HEK293 (cell line): ENCODE measurements at regions not wholly inside any gene's neighbourhood (a gene's known extent, or its start where the extent isn't known, plus 50 kb on each side); places are given as distances from the start of the nearest gene placed in this dataset.

Experiments used
- BCL11B ChIP-seq: fragments of 450-650 bp; formaldehyde crosslinking; IDR thresholded peaks from 2 replicates; pipeline ENCODE4 v1.5.1; 2016; ENCODE audit warnings: low read depth, missing biosample characterization, missing genetic modification characterization
- GLI4 ChIP-seq: fragments of 450-650 bp; formaldehyde crosslinking; IDR thresholded peaks from 2 replicates; pipeline ENCODE4 v1.5.1; 2016; ENCODE audit warnings: missing biosample characterization, missing genetic modification characterization
- MZF1 ChIP-seq: fragments of 450-650 bp; formaldehyde crosslinking; IDR thresholded peaks from 2 replicates; pipeline ENCODE4 v1.5.1; 2017; ENCODE audit warnings: missing biosample characterization, missing genetic modification characterization, borderline replicate concordance
- TRIM28 ChIP-seq: IDR thresholded peaks from 2 replicates; pipeline ENCODE4 v1.6.1; 2011; ENCODE audit warnings: low read length, control low read depth, borderline replicate concordance
- ZBTB20 ChIP-seq: fragments of 450-650 bp; formaldehyde crosslinking; IDR thresholded peaks from 2 replicates; pipeline ENCODE4 v1.5.1; 2016; ENCODE audit warnings: missing biosample characterization, missing genetic modification characterization
- ZBTB48 ChIP-seq: fragments of 450-650 bp; formaldehyde crosslinking; IDR thresholded peaks from 2 replicates; pipeline ENCODE4 v1.5.1; 2016; ENCODE audit warnings: missing biosample characterization, missing genetic modification characterization
- ZFP41 ChIP-seq: fragments of 450-650 bp; formaldehyde crosslinking; IDR thresholded peaks from 2 replicates; pipeline ENCODE4 v1.5.1; 2016; ENCODE audit warnings: missing biosample characterization, missing genetic modification characterization, borderline replicate concordance
- ZNF324 ChIP-seq: fragments of 450-650 bp; formaldehyde crosslinking; IDR thresholded peaks from 2 replicates; pipeline ENCODE4 v1.5.1; 2016; ENCODE audit warnings: missing biosample characterization, missing genetic modification characterization
- ZNF354C ChIP-seq: fragments of 450-650 bp; formaldehyde crosslinking; IDR thresholded peaks from 2 replicates; pipeline ENCODE4 v1.5.1; 2016; ENCODE audit warnings: missing biosample characterization, missing genetic modification characterization, low read depth, borderline replicate concordance
- ZNF529 ChIP-seq: fragments of 450-650 bp; formaldehyde crosslinking; IDR thresholded peaks from 2 replicates; pipeline ENCODE4 v1.5.1; 2017; ENCODE audit warnings: missing genetic modification characterization, missing biosample characterization; ENCODE audit not compliant: insufficient replicate concordance
- ZNF530 ChIP-seq: fragments of 450-650 bp; formaldehyde crosslinking; IDR thresholded peaks from 2 replicates; pipeline ENCODE4 v1.5.1; 2016; ENCODE audit warnings: low read depth, missing biosample characterization, missing genetic modification characterization
- ZNF561 ChIP-seq: fragments of 450-650 bp; IDR thresholded peaks from 2 replicates; pipeline ENCODE4 v1.5.1; 2018; ENCODE audit warnings: missing biosample characterization, missing genetic modification characterization, borderline replicate concordance
- ZNF629 ChIP-seq: fragments of 450-650 bp; formaldehyde crosslinking; IDR thresholded peaks from 2 replicates; pipeline ENCODE4 v1.5.1; 2017; ENCODE audit warnings: missing biosample characterization, missing genetic modification characterization
- ZSCAN23 ChIP-seq: fragments of 450-650 bp; formaldehyde crosslinking; IDR thresholded peaks from 2 replicates; pipeline ENCODE4 v1.5.1; 2016; ENCODE audit warnings: missing biosample characterization, missing genetic modification characterization
- TF ChIP-seq, protein P1 (sequence below): fragments of 450-650 bp; formaldehyde crosslinking; IDR thresholded peaks from 2 replicates; pipeline ENCODE4 v1.5.1; 2016; ENCODE audit warnings: missing biosample characterization, missing genetic modification characterization, low read depth
- TF ChIP-seq, protein P2 (sequence below): fragments of 450-650 bp; formaldehyde crosslinking; IDR thresholded peaks from 2 replicates; pipeline ENCODE4 v1.5.1; 2016; ENCODE audit warnings: missing biosample characterization, missing genetic modification characterization
- TF ChIP-seq, protein P3 (sequence below): fragments of 450-650 bp; IDR thresholded peaks from 2 replicates; pipeline ENCODE4 v1.5.1; 2018; ENCODE audit warnings: missing biosample characterization, mild to moderate bottlenecking, missing genetic modification characterization
- TF ChIP-seq, protein P4 (sequence below): fragments of 450-650 bp; formaldehyde crosslinking; IDR thresholded peaks from 2 replicates; pipeline ENCODE4 v1.5.1; 2017; ENCODE audit warnings: missing biosample characterization, missing genetic modification characterization
- TF ChIP-seq, protein P5 (sequence below): fragments of 450-650 bp; formaldehyde crosslinking; IDR thresholded peaks from 2 replicates; pipeline ENCODE4 v1.5.1; 2016; ENCODE audit warnings: missing biosample characterization, missing genetic modification characterization
- TF ChIP-seq, protein P6 (sequence below): fragments of 450-650 bp; formaldehyde crosslinking; IDR thresholded peaks from 2 replicates; pipeline ENCODE4 v1.5.1; 2017; ENCODE audit warnings: missing biosample characterization, missing genetic modification characterization
- TF ChIP-seq, protein P7 (sequence below): fragments of 450-650 bp; formaldehyde crosslinking; IDR thresholded peaks from 2 replicates; pipeline ENCODE4 v1.5.1; 2017; ENCODE audit warnings: missing biosample characterization, missing genetic modification characterization
- TF ChIP-seq, protein P8 (sequence below): fragments of 450-650 bp; formaldehyde crosslinking; conservative IDR thresholded peaks from 2 replicates; pipeline ENCODE4 v1.5.1; 2016; ENCODE audit warnings: low read depth, missing biosample characterization, missing genetic modification characterization

DNA sequence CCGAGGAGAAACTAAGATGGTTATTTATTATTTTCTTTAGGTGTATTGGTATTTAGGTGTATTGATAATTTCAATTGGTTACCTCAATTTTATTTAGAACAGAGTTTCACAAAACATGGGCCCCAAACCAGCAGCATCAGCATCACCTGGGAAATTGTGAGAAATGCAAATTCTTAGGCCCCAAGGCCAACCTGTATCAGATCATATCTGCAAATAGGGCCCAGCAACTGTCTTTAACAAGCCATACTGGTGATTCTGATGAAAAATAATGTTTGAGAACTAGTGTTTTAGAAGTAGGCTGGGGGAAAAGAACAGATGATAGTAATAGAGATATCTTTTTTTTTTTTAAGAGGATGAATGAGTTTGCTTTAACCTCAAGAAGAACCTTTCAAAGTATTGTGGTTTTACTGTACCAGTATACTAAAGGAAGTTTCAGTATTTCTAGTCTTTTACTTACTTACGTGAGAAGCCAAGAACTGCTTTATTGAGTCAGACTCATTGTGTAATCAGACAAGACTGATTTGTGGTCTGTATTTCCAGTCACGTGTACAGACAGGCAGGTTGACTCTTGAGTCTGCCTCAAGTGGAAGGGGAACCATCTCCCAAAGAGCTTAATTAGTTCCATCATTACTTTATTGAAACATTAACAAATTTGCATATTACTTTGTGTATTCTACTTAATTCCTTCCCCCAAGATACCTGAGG is 60.4 kb upstream of the GAREM1 start (continued):
- TF ChIP-seq, protein P1, sequence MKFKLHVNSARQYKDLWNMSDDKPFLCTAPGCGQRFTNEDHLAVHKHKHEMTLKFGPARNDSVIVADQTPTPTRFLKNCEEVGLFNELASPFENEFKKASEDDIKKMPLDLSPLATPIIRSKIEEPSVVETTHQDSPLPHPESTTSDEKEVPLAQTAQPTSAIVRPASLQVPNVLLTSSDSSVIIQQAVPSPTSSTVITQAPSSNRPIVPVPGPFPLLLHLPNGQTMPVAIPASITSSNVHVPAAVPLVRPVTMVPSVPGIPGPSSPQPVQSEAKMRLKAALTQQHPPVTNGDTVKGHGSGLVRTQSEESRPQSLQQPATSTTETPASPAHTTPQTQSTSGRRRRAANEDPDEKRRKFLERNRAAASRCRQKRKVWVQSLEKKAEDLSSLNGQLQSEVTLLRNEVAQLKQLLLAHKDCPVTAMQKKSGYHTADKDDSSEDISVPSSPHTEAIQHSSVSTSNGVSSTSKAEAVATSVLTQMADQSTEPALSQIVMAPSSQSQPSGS (tag by site-specific recombination) = no peak
- TF ChIP-seq ZNF530 (tag by site-specific recombination) = no peak
- TF ChIP-seq ZNF354C (tag by site-specific recombination) = no peak
- TF ChIP-seq, protein P2, sequence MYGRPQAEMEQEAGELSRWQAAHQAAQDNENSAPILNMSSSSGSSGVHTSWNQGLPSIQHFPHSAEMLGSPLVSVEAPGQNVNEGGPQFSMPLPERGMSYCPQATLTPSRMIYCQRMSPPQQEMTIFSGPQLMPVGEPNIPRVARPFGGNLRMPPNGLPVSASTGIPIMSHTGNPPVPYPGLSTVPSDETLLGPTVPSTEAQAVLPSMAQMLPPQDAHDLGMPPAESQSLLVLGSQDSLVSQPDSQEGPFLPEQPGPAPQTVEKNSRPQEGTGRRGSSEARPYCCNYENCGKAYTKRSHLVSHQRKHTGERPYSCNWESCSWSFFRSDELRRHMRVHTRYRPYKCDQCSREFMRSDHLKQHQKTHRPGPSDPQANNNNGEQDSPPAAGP (tag by site-specific recombination) = no peak
- TF ChIP-seq ZNF629 = 0 out of 2 replicates have a peak, but pooled peaks have one; percentile 40
- TF ChIP-seq, protein P3, sequence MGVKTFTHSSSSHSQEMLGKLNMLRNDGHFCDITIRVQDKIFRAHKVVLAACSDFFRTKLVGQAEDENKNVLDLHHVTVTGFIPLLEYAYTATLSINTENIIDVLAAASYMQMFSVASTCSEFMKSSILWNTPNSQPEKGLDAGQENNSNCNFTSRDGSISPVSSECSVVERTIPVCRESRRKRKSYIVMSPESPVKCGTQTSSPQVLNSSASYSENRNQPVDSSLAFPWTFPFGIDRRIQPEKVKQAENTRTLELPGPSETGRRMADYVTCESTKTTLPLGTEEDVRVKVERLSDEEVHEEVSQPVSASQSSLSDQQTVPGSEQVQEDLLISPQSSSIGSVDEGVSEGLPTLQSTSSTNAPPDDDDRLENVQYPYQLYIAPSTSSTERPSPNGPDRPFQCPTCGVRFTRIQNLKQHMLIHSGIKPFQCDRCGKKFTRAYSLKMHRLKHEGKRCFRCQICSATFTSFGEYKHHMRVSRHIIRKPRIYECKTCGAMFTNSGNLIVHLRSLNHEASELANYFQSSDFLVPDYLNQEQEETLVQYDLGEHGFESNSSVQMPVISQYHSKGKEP (tag by site-specific recombination) = no peak
- TF ChIP-seq ZNF561 (tag by site-specific recombination) = no peak
- TF ChIP-seq, protein P4, sequence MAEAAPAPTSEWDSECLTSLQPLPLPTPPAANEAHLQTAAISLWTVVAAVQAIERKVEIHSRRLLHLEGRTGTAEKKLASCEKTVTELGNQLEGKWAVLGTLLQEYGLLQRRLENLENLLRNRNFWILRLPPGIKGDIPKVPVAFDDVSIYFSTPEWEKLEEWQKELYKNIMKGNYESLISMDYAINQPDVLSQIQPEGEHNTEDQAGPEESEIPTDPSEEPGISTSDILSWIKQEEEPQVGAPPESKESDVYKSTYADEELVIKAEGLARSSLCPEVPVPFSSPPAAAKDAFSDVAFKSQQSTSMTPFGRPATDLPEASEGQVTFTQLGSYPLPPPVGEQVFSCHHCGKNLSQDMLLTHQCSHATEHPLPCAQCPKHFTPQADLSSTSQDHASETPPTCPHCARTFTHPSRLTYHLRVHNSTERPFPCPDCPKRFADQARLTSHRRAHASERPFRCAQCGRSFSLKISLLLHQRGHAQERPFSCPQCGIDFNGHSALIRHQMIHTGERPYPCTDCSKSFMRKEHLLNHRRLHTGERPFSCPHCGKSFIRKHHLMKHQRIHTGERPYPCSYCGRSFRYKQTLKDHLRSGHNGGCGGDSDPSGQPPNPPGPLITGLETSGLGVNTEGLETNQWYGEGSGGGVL (tag by site-specific recombination) = no peak
- TF ChIP-seq, protein P5, sequence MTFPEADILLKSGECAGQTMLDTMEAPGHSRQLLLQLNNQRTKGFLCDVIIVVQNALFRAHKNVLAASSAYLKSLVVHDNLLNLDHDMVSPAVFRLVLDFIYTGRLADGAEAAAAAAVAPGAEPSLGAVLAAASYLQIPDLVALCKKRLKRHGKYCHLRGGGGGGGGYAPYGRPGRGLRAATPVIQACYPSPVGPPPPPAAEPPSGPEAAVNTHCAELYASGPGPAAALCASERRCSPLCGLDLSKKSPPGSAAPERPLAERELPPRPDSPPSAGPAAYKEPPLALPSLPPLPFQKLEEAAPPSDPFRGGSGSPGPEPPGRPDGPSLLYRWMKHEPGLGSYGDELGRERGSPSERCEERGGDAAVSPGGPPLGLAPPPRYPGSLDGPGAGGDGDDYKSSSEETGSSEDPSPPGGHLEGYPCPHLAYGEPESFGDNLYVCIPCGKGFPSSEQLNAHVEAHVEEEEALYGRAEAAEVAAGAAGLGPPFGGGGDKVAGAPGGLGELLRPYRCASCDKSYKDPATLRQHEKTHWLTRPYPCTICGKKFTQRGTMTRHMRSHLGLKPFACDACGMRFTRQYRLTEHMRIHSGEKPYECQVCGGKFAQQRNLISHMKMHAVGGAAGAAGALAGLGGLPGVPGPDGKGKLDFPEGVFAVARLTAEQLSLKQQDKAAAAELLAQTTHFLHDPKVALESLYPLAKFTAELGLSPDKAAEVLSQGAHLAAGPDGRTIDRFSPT (tag by site-specific recombination) = no peak
- no peak for TF ChIP-seq ZBTB48 (tag by site-specific recombination)
- no peak for TF ChIP-seq ZNF324 (tag by site-specific recombination)
- TF ChIP-seq TRIM28 = peak; percentile 41; the same call in 1 of the 2 replicates
- no peak for TF ChIP-seq BCL11B (tag by site-specific recombination)
- no peak for TF ChIP-seq MZF1 (tag by site-specific recombination)
- TF ChIP-seq, protein P6, sequence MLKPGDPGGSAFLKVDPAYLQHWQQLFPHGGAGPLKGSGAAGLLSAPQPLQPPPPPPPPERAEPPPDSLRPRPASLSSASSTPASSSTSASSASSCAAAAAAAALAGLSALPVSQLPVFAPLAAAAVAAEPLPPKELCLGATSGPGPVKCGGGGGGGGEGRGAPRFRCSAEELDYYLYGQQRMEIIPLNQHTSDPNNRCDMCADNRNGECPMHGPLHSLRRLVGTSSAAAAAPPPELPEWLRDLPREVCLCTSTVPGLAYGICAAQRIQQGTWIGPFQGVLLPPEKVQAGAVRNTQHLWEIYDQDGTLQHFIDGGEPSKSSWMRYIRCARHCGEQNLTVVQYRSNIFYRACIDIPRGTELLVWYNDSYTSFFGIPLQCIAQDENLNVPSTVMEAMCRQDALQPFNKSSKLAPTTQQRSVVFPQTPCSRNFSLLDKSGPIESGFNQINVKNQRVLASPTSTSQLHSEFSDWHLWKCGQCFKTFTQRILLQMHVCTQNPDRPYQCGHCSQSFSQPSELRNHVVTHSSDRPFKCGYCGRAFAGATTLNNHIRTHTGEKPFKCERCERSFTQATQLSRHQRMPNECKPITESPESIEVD (tag by site-specific recombination) = peak; percentile 67; the same call in 1 of the 2 replicates
- no peak for TF ChIP-seq ZNF529 (tag by site-specific recombination)
- TF ChIP-seq, protein P7, sequence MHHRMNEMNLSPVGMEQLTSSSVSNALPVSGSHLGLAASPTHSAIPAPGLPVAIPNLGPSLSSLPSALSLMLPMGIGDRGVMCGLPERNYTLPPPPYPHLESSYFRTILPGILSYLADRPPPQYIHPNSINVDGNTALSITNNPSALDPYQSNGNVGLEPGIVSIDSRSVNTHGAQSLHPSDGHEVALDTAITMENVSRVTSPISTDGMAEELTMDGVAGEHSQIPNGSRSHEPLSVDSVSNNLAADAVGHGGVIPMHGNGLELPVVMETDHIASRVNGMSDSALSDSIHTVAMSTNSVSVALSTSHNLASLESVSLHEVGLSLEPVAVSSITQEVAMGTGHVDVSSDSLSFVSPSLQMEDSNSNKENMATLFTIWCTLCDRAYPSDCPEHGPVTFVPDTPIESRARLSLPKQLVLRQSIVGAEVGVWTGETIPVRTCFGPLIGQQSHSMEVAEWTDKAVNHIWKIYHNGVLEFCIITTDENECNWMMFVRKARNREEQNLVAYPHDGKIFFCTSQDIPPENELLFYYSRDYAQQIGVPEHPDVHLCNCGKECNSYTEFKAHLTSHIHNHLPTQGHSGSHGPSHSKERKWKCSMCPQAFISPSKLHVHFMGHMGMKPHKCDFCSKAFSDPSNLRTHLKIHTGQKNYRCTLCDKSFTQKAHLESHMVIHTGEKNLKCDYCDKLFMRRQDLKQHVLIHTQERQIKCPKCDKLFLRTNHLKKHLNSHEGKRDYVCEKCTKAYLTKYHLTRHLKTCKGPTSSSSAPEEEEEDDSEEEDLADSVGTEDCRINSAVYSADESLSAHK (tag by site-specific recombination) = no peak
- TF ChIP-seq, protein P8, sequence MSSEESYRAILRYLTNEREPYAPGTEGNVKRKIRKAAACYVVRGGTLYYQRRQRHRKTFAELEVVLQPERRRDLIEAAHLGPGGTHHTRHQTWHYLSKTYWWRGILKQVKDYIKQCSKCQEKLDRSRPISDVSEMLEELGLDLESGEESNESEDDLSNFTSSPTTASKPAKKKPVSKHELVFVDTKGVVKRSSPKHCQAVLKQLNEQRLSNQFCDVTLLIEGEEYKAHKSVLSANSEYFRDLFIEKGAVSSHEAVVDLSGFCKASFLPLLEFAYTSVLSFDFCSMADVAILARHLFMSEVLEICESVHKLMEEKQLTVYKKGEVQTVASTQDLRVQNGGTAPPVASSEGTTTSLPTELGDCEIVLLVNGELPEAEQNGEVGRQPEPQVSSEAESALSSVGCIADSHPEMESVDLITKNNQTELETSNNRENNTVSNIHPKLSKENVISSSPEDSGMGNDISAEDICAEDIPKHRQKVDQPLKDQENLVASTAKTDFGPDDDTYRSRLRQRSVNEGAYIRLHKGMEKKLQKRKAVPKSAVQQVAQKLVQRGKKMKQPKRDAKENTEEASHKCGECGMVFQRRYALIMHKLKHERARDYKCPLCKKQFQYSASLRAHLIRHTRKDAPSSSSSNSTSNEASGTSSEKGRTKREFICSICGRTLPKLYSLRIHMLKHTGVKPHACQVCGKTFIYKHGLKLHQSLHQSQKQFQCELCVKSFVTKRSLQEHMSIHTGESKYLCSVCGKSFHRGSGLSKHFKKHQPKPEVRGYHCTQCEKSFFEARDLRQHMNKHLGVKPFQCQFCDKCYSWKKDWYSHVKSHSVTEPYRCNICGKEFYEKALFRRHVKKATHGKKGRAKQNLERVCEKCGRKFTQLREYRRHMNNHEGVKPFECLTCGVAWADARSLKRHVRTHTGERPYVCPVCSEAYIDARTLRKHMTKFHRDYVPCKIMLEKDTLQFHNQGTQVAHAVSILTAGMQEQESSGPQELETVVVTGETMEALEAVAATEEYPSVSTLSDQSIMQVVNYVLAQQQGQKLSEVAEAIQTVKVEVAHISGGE = no peak
- no peak for TF ChIP-seq GLI4 (tag by site-specific recombination)
- no peak for TF ChIP-seq ZSCAN23
- TF ChIP-seq ZFP41 (tag by site-specific recombination) = no peak
- TF ChIP-seq ZBTB20 (tag by site-specific recombination) = no peak
